GM12878 (cell line): ENCODE measurements at regions not wholly inside any gene's neighbourhood (a gene's known extent, or its start where the extent isn't known, plus 50 kb on each side); places are given as distances from the start of the nearest gene placed in this dataset.

Experiments
- ATAC-seq: fragments of 200-7000 bp; cut with Tn5 transposase; 3 replicates; pipeline ENCODE4 v1.9.1; 2020; ENCODE audit warnings: mild to moderate bottlenecking, moderate library complexity
- BruUV-seq: library from RNA; stranded (reverse); fragments of 400-500 nt; replicated peaks from 2 replicates; lab custom pipeline; 2021; lab: Mats Ljungman, UMichigan
- CTCF ChIA-PET: fragments of 300-600 bp; sonication (Branson Sonifier 250); formaldehyde crosslinking; extraction: SDS; loops from one replicate; lab custom pipeline; 2021; ENCODE audit warnings: inconsistent platforms; lab: Yijun Ruan, JAX
- POLR2A ChIA-PET: fragments of 350-600 bp; formaldehyde crosslinking; extraction: SDS; loops from one replicate; lab custom pipeline; 2021; ENCODE audit warnings: inconsistent platforms; lab: Charles Lee
- RAD21 ChIA-PET: fragments of 300-600 bp; sonication (Branson Sonifier 250); formaldehyde crosslinking; loops from one replicate; lab custom pipeline; 2023; ENCODE audit warnings: antibody characterized with exemption; ENCODE audit not compliant: unreplicated experiment; lab: Charles Lee
- SMC1A ChIA-PET: fragments of 300-600 bp; sonication (Branson Sonifier 250); formaldehyde crosslinking; loops from one replicate; lab custom pipeline; 2023; ENCODE audit not compliant: unreplicated experiment, uncharacterized antibody; lab: Charles Lee
- DNase-seq: peaks from one replicate; pipeline ENCODE4 v3.0.0-alpha.2; 2011; ENCODE audit warnings: low read depth, low spot score
- FAIRE-seq: peaks from 3 replicates; lab custom pipeline; 2011; peaks lifted over from hg19 to GRCh38; lab: Jason Lieb, UNC
- H2AFZ ChIP-seq: 2 replicates; pipeline ENCODE4 v1.6.0; 2011; ENCODE audit warnings: low read depth, low read length, control low read depth; ENCODE audit not compliant: control insufficient read depth
- H3K27ac ChIP-seq: 2 replicates; pipeline ENCODE4 v1.5.1; 2011; ENCODE audit warnings: control low read depth; ENCODE audit not compliant: control insufficient read depth, insufficient read depth
- H3K27me3 ChIP-seq, 2 experiments: replicated peaks in 1 of 2; 2 replicates each; pipeline versions ENCODE4 v1.6.0 to v1.6.1; 2011; ENCODE audit warnings: low read length in 1 of 2; ENCODE audit not compliant: control insufficient read depth in 2 of 2, insufficient read depth in 2 of 2
- H3K36me3 ChIP-seq, 2 experiments: 2 replicates each; pipeline ENCODE4 v1.5.1; 2011; ENCODE audit warnings: low read length in 1 of 2; ENCODE audit not compliant: control insufficient read depth in 2 of 2, insufficient read depth in 2 of 2
- H3K4me1 ChIP-seq: 2 replicates; pipeline ENCODE4 v1.6.1; 2011; ENCODE audit warnings: mild to moderate bottlenecking, low read length, moderate library complexity, mixed read lengths; ENCODE audit not compliant: control insufficient read depth, insufficient read depth
- H3K4me2 ChIP-seq: 2 replicates; pipeline ENCODE4 v1.6.0; 2011; ENCODE audit warnings: control low read depth; ENCODE audit not compliant: control insufficient read depth, insufficient read depth
- H3K4me3 ChIP-seq: fragments of 200-600 bp; sonication (generic); 2 replicates; pipeline ENCODE4 v1.5.1; 2016
- H3K79me2 ChIP-seq: 2 replicates; pipeline ENCODE4 v1.6.0; 2011; ENCODE audit warnings: low read length; ENCODE audit not compliant: control insufficient read depth, insufficient read depth
- H3K9ac ChIP-seq: 2 replicates; pipeline ENCODE4 v1.8.0; 2011; ENCODE audit warnings: low read length, control low read depth, mixed read lengths; ENCODE audit not compliant: control insufficient read depth, insufficient read depth
- H3K9me3 ChIP-seq: replicated peaks from 3 replicates; pipeline ENCODE4 v1.5.1; 2011; ENCODE audit warnings: mild to moderate bottlenecking, low read length; ENCODE audit not compliant: control insufficient read depth, insufficient read depth
- H4K20me1 ChIP-seq: 2 replicates; pipeline ENCODE4 v1.6.0; 2011; ENCODE audit not compliant: control insufficient read depth, insufficient read depth
- GABPA ChIP-seq: IDR thresholded peaks from 2 replicates; pipeline ENCODE4 v1.6.1; 2014; ENCODE audit warnings: antibody characterized with exemption, low read depth, mild to moderate bottlenecking, inconsistent platforms
- HDAC2 ChIP-seq: fragments of 200-600 bp; sonication (generic); IDR thresholded peaks from 2 replicates; pipeline ENCODE4 v1.6.1; 2017
- IRF4 ChIP-seq: IDR thresholded peaks from 2 replicates; pipeline ENCODE4 v1.6.1; 2011; ENCODE audit warnings: low read depth, low read length
- MYC ChIP-seq: IDR thresholded peaks from 2 replicates; pipeline ENCODE4 v1.6.1; 2011; ENCODE audit warnings: mild to moderate bottlenecking, low read length, moderate library complexity, inconsistent platforms; ENCODE audit not compliant: insufficient read depth, insufficient replicate concordance, insufficient read length, severe bottlenecking
- PAX8 ChIP-seq: fragments of 450-650 bp; IDR thresholded peaks from 2 replicates; pipeline ENCODE4 v1.6.1; 2017; ENCODE audit warnings: mild to moderate bottlenecking, moderate library complexity
- SP1 ChIP-seq: IDR thresholded peaks from one replicate; pipeline ENCODE4 v1.6.1; 2011; ENCODE audit warnings: low read depth, low read length
- ZNF24 ChIP-seq: fragments of 450-650 bp; IDR thresholded peaks from 2 replicates; pipeline ENCODE4 v1.6.1; 2017; ENCODE audit warnings: antibody characterized with exemption, mild to moderate bottlenecking
- ZNF274 ChIP-seq: IDR thresholded peaks from one replicate; pipeline ENCODE4 v1.8.0; 2011; ENCODE audit not compliant: insufficient read length, insufficient read depth
- WGBS: methylation state at CpG from one replicate; pipeline ENCODE4 v1.1.6; 2016; ENCODE audit warnings: low lambda C conversion rate; ENCODE audit not compliant: insufficient replicate concordance, insufficient coverage; ENCODE audit errors: missing lambda C conversion rate; 5-methylcytosine and 5-hydroxymethylcytosine counted together
- in situ Hi-C: fragments of 300-500 bp; cut with MboI; formaldehyde crosslinking; loops from 9 replicates; pipeline ENCODE4 v1.14.3; 2018; ENCODE audit warnings: mixed read lengths
- intact Hi-C: fragments of 100-400 bp; cut with micrococcal nuclease; formaldehyde crosslinking; loops from one replicate; pipeline ENCODE4 v1.14.2; 2022; ENCODE audit not compliant: unreplicated experiment
- TF ChIP-seq, protein P1 (sequence below): IDR thresholded peaks from 2 replicates; pipeline ENCODE4 v1.6.1; 2012; ENCODE audit warnings: mild to moderate bottlenecking, low read depth, low read length

- POLR2A ChIA-PET = no interaction called here
- Histone ChIP-seq H2AFZ (no peak overlapping the region), H3K9me3 (no peaks in the 10 kb centered on the region; the same call in 2 of the 3 replicates), H3K27ac (no peak overlapping the region), H3K27me3 (no peaks in the 10 kb centered on the region), H3K36me3 (no peaks in the 10 kb centered on the region), H3K4me1 (no peaks in the 10 kb centered on the region), H3K9ac (no peak overlapping the region), H3K79me2 (no peaks in the 10 kb centered on the region), H3K4me2 (no peak overlapping the region), H3K4me3 (no peak overlapping the region), H4K20me1 (no peaks in the 10 kb centered on the region)
- no TSS peak for BruUV-seq
- in situ Hi-C loops (no loop called here), intact Hi-C loops (no loop called here)
- DNase-seq (no peak), FAIRE-seq (no peak), ATAC-seq (no peak)
- 0% methylated on average over 2 of the region's 2 CpGs for WGBS
- CTCF ChIA-PET = no interaction called here
- SMC1A ChIA-PET = no interaction called here
- RAD21 ChIA-PET = no interaction called here
- TF ChIP-seq ZNF274 = no peak
- no peak for TF ChIP-seq PAX8
- no peak for TF ChIP-seq IRF4
- TF ChIP-seq GABPA = no peak
- no peak for TF ChIP-seq MYC
- no peak for TF ChIP-seq HDAC2
- TF ChIP-seq ZNF24 = no peak
- TF ChIP-seq, protein P1, sequence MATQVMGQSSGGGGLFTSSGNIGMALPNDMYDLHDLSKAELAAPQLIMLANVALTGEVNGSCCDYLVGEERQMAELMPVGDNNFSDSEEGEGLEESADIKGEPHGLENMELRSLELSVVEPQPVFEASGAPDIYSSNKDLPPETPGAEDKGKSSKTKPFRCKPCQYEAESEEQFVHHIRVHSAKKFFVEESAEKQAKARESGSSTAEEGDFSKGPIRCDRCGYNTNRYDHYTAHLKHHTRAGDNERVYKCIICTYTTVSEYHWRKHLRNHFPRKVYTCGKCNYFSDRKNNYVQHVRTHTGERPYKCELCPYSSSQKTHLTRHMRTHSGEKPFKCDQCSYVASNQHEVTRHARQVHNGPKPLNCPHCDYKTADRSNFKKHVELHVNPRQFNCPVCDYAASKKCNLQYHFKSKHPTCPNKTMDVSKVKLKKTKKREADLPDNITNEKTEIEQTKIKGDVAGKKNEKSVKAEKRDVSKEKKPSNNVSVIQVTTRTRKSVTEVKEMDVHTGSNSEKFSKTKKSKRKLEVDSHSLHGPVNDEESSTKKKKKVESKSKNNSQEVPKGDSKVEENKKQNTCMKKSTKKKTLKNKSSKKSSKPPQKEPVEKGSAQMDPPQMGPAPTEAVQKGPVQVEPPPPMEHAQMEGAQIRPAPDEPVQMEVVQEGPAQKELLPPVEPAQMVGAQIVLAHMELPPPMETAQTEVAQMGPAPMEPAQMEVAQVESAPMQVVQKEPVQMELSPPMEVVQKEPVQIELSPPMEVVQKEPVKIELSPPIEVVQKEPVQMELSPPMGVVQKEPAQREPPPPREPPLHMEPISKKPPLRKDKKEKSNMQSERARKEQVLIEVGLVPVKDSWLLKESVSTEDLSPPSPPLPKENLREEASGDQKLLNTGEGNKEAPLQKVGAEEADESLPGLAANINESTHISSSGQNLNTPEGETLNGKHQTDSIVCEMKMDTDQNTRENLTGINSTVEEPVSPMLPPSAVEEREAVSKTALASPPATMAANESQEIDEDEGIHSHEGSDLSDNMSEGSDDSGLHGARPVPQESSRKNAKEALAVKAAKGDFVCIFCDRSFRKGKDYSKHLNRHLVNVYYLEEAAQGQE = no peak
- TF ChIP-seq SP1 = no peak
Measured at GRCh38 chr6:169088762-169089161, 164.9 kb downstream of the THBS2 start.
